Ectodermal cell (in vitro differentiated cells): ENCODE measurements at regions not wholly inside any gene's neighbourhood (a gene's known extent, or its start where the extent isn't known, plus 50 kb on each side); places are given as distances from the start of the nearest gene placed in this dataset.

Experiments
- H3K27ac ChIP-seq: 2 replicates; pipeline ENCODE4 v1.7.0; 2013; ENCODE audit warnings: mild to moderate bottlenecking, low read depth, low read length; ENCODE audit not compliant: insufficient read depth, poor library complexity, severe bottlenecking
- H3K27me3 ChIP-seq: 2 replicates; pipeline ENCODE4 v1.7.0; 2013; ENCODE audit warnings: mild to moderate bottlenecking, low read length; ENCODE audit not compliant: insufficient read depth, control insufficient read depth, poor library complexity, severe bottlenecking
- H3K36me3 ChIP-seq: one replicate; pipeline ENCODE4 v1.7.0; 2013; ENCODE audit warnings: low read length; ENCODE audit not compliant: control insufficient read depth, insufficient read depth
- H3K4me1 ChIP-seq: one replicate; pipeline ENCODE4 v1.7.0; 2013; ENCODE audit warnings: low read length; ENCODE audit not compliant: control insufficient read depth, insufficient read depth
- H3K4me3 ChIP-seq: 2 replicates; pipeline ENCODE4 v1.7.0; 2013; ENCODE audit warnings: low read depth, low read length, control low read depth; ENCODE audit not compliant: insufficient read depth
- H3K9me3 ChIP-seq: 2 replicates; pipeline ENCODE4 v1.7.0; 2013; ENCODE audit warnings: mild to moderate bottlenecking, low read length, moderate library complexity; ENCODE audit not compliant: control insufficient read depth
- WGBS, 2 experiments: methylation state at CpG; one replicate each; pipeline ENCODE4 v1.1.7; 2013; ENCODE audit warnings: missing lambda C conversion rate in 2 of 2; 5-methylcytosine and 5-hydroxymethylcytosine counted together

DNA sequence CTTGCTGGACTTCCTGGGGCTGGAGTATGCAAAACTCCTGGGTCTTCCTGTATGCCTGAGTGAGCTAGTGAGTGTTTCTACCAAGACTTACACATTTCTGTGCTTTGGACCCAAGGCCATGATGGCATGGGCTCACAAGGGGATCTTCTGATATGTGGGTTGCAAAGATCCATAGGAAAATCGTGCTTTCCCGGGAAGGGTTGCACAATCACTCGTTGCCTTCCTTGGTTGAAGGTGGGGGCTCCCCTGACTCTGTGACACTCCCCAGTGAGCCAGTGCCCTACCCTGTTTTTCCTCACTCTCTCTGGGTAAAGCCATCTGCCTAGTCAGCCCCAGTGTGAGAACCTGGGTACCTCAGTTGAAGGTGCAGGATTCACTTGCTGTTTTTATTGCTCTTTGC, 114.0 kb upstream of the CCDC179 start:
- Histone ChIP-seq H3K27me3 (no peaks in the 10 kb centered on the region), H3K4me1 (no peaks in the 10 kb centered on the region), H3K36me3 (no peaks in the 10 kb centered on the region), H3K27ac (no peak overlapping the region), H3K9me3 (no peaks in the 10 kb centered on the region), H3K4me3 (no peak overlapping the region)
- 97 to 98% methylated on average over 3 of the region's 3 CpGs for WGBS, 2 experiments

DNA sequence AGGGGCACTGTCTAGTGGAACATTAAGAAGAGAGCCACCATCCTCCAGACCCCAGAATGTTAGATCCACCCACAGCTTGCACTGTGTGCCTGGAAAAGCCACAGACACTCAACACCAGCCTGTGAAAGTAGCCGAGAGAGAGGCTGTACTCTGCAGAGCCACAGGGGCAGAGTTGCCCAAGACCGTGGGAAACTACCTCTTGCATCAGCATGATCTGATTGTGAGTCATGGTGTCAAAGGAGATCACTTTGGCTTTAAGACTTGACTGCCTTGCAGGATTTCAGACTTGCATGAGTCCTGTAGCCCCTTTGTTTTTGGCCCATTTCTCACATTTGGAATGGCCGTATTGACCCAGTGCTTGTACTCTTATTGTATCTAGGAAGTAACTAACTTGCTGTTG, 115.9 kb upstream of the CCDC179 start:
- no peak overlapping the region for H3K27ac ChIP-seq
- no peak overlapping the region for H3K4me3 ChIP-seq
- H3K4me1 ChIP-seq = no peaks in the 10 kb centered on the region
- H3K27me3 ChIP-seq = no peaks in the 10 kb centered on the region
- H3K9me3 ChIP-seq = no peaks in the 10 kb centered on the region
- 92 to 93% methylated on average over 3 of the region's 3 CpGs for WGBS, 2 experiments
- no peaks in the 10 kb centered on the region for H3K36me3 ChIP-seq

DNA sequence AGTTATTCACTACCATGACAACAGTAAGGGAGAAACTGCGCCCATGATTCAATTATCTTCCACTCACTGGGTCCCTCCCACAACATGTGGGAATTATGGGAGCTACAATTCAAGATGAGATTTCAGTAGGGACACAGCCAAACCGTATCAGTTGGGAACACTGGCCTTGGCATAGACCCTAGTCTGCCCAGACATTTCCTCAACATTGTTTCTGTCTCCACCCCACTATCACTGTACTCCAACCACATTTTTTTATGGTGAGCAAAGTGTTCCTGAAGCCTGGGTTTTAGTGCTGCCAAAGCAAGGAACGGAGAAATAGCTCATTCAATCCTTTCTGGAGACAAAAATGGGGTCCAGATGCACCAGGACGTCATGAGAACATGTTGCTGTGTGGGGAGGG, 122.6 kb upstream of the CCDC179 start:
- H3K36me3 ChIP-seq = no peaks in the 10 kb centered on the region
- H3K9me3 ChIP-seq = no peaks in the 10 kb centered on the region
- WGBS, 2 experiments = 71 to 83% methylated on average over 4 of the region's 4 CpGs
- no peaks in the 10 kb centered on the region for H3K4me1 ChIP-seq
- no peak overlapping the region for H3K4me3 ChIP-seq
- no peaks in the 10 kb centered on the region for H3K27me3 ChIP-seq
- no peak overlapping the region for H3K27ac ChIP-seq

DNA sequence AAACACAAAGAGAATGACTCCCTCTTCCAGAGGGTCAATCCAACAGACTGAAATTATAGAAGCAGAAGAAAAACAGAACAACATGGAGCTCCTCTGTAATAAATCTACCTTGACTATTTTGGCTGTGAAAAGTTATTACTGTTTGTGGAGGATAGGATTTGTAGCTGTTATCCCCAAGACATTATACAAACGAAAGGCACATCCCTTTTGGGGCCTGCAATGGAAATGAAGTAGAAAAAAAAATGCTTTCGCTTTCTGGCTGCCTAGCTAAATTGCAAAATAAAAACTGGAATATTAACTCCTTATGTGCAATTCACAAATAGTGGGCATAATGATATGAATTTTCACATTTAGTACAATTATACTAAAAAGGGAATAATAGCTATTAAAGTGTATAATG, 123.8 kb upstream of the CCDC179 start:
- no peaks in the 10 kb centered on the region for H3K4me1 ChIP-seq
- WGBS, 2 experiments = 90 to 100% methylated on average over 1 to 2 of the region's 2 CpGs
- no peaks in the 10 kb centered on the region for H3K9me3 ChIP-seq

GRCh38 chr11:22989371-22989770, 129.1 kb upstream of the CCDC179 start:
- Histone ChIP-seq H3K4me3 (no peak overlapping the region), H3K4me1 (no peaks in the 10 kb centered on the region), H3K9me3 (peaks cover 2% of the 10 kb centered on the region), H3K27me3 (no peaks in the 10 kb centered on the region), H3K27ac (no peak overlapping the region), H3K36me3 (no peaks in the 10 kb centered on the region)
- 85 to 91% methylated on average over 1 of the region's 1 CpG for WGBS, 2 experiments

More for the DNA sequence above, 123.8 kb upstream of the CCDC179 start:
- Histone ChIP-seq H3K27ac (no peak overlapping the region), H3K36me3 (no peaks in the 10 kb centered on the region), H3K4me3 (no peak overlapping the region), H3K27me3 (no peaks in the 10 kb centered on the region)

DNA sequence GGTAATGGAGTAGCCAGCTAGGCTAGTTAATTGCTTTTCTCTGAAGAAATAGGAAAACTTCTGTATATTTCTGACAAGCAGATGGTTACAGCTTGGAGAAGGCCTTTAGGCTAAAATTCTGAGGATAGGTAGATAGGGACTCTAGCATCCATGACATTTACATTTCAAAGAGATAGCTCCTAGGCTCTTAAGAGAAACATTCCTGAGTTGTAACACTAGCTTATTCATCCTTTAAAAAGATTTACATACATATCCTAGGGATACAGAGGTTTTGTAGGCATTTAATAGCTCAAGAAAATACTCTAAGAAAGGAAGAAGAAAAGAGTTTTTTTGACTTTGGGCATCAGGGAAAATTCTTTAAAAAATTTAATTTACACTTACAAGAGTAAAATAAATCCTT, 130.9 kb upstream of the CCDC179 start:
- Histone ChIP-seq H3K36me3 (no peaks in the 10 kb centered on the region), H3K27me3 (no peaks in the 10 kb centered on the region), H3K4me1 (no peaks in the 10 kb centered on the region), H3K4me3 (no peak overlapping the region), H3K9me3 (peaks cover 2% of the 10 kb centered on the region), H3K27ac (no peak overlapping the region)

DNA sequence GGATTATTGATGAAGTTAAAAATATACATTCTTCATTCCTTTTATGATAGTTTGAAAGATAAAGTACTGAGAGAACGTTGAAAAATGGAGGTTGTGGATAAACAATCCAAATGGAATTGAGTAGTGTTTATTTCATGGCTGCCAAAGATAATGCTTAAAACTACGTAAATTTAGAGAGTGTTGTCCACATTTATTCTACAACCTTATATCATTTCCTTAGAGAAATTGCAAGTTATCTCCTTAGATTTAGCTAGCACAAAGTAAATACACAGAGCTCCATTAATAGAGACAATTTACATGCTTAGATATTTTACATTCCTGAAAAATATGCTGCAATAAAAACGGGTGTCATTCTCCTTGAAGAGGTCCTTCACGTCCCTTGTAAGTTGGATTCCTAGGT, 146.5 kb upstream of the CCDC179 start:
- WGBS, 2 experiments = 83 to 100% methylated on average over 2 of the region's 4 CpGs
- H3K9me3 ChIP-seq = peaks cover 2% of the 10 kb centered on the region
- no peaks in the 10 kb centered on the region for H3K36me3 ChIP-seq
- no peaks in the 10 kb centered on the region for H3K4me1 ChIP-seq
- no peak overlapping the region for H3K27ac ChIP-seq
- H3K4me3 ChIP-seq = no peak overlapping the region
- no peaks in the 10 kb centered on the region for H3K27me3 ChIP-seq

DNA sequence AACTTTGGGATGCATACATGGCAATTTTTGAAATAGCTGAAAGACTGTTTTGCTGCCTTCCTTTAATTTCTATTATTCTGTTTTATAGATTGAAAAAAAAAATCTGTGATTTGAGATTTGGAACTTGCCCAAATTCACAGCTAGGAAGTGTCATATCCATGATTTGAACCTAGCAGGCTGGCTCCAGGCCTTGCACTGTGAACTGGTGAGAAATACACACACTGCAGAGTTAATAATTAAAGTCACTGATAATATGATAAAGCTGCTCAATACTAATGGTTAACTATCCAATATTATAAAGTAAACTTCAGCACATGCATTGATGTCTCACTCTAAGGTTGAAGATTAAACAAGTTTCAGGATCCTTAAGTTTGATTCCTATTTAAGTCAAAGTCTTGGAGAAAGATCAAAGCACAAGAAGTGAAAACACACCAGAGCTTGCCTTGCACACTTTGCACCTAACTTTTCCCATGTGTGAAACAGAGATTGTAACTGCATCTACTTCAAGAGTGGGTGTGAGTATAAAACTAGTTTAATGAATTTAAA, 150.6 kb upstream of the CCDC179 start:
- no peak overlapping the region for H3K27ac ChIP-seq
- H3K36me3 ChIP-seq = no peaks in the 10 kb centered on the region
- H3K27me3 ChIP-seq = no peaks in the 10 kb centered on the region
- H3K4me3 ChIP-seq = no peak overlapping the region
- no peaks in the 10 kb centered on the region for H3K9me3 ChIP-seq
- no peaks in the 10 kb centered on the region for H3K4me1 ChIP-seq

DNA sequence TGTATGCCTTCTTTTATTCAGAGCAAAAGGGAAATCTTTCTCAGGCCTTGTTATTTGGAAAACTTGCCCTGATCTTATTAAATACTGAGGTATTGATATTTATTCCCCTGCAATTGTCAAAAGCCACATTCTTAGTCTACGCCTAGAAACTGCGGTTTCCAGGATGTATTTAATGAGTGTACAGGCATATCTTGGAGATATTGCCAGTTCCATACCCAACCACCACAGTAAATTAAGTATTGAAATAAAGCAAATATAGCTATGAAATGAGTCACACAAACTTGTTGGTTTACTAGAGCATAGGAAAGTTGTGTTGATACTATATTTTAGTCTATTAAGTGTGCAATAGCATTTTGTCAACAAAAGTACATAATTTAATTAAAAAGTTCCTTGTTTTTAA, 152.7 kb upstream of the CCDC179 start:
- no peaks in the 10 kb centered on the region for H3K36me3 ChIP-seq
- H3K4me3 ChIP-seq = no peak overlapping the region
- WGBS, 2 experiments = no CpG with 5 or more reads among the region's 2 CpGs
- H3K9me3 ChIP-seq = no peaks in the 10 kb centered on the region
- H3K27ac ChIP-seq = no peak overlapping the region
- no peaks in the 10 kb centered on the region for H3K27me3 ChIP-seq
- H3K4me1 ChIP-seq = no peaks in the 10 kb centered on the region

- Histone ChIP-seq H3K4me1 (no peaks in the 10 kb centered on the region), H3K9me3 (no peaks in the 10 kb centered on the region), H3K4me3 (no peak overlapping the region), H3K27ac (no peak overlapping the region), H3K27me3 (no peaks in the 10 kb centered on the region), H3K36me3 (no peaks in the 10 kb centered on the region)
- WGBS, 2 experiments = 92 to 96% methylated on average over 5 of the region's 5 CpGs
Measured at GRCh38 chr11:23013509-23013908, 153.2 kb upstream of the CCDC179 start.

- Histone ChIP-seq H3K4me3 (no peak overlapping the region), H3K27ac (no peak overlapping the region), H3K9me3 (no peaks in the 10 kb centered on the region), H3K27me3 (no peaks in the 10 kb centered on the region), H3K4me1 (no peaks in the 10 kb centered on the region), H3K36me3 (no peaks in the 10 kb centered on the region)
- 29 to 36% methylated on average over 4 of the region's 4 CpGs for whole genome bisulfite sequencing, 2 experiments
Measured at GRCh38 chr11:23021287-23021863, 161.1 kb upstream of the CCDC179 start.
